ENCODE measurements at regions not wholly inside any gene's neighbourhood (a gene's known extent, or its start where the extent isn't known, plus 50 kb on each side); places are given as distances from the start of the nearest gene placed in this dataset.

DNA sequence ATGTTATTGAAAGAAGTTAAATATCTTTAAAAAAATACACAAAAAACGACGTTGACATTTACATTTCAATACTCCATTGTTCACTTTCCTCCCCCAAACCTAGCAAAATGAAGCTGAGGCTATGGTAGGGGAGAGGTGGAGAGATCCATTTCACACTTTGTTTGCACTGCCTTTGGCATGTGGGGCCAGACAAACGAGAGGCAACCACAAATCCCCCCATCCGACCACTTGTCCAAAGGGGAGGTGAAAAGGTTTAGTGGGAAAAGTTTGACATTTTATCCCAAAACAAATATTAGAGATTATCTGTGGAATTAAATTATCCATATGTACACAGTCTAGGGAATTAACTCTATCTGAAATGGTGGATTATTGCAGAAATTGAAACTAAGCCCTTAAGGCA, 261.7 kb upstream of the FIGN start:
- no peak for TF ChIP-seq POLR2A (IDR thresholded peaks at IDR 0.05; ENCODE audit: low read length)
- no peak for TF ChIP-seq GATA1 (IDR thresholded peaks at IDR 0.05; ENCODE audit: low read depth, low read length)

Data from erythroblast (primary cell).